ENCODE measurements at regions not wholly inside any gene's neighbourhood (a gene's known extent, or its start where the extent isn't known, plus 50 kb on each side); places are given as distances from the start of the nearest gene placed in this dataset.
"Not testable (repeated sequence)": the region's sequence is repeated elsewhere in the genome, so short reads cannot be mapped to it uniquely, and the experiment has no call there.

DNA sequence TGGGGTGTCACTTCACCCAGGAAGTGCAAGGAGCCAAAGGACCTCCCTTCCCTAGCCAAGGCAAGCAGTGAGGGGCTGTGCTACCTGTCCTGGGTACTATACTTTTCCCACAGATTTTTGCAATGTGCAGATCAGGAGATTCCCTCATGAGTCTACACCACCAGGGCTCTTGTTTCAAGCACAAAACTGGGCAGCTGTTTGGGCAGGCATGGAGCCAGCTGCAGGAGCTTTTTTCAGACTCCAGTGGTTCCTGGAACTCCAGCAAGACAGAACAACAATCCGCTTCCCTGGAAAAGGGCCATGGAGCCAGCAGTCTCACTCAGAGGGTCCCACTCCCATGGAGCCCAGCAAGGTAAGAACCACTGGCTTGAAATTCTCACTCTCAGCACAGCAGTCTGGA lies 1649.6 kb downstream of the LRRC4C start:
- no peak for DNase-seq (ENCODE audit: low spot score)

DNA sequence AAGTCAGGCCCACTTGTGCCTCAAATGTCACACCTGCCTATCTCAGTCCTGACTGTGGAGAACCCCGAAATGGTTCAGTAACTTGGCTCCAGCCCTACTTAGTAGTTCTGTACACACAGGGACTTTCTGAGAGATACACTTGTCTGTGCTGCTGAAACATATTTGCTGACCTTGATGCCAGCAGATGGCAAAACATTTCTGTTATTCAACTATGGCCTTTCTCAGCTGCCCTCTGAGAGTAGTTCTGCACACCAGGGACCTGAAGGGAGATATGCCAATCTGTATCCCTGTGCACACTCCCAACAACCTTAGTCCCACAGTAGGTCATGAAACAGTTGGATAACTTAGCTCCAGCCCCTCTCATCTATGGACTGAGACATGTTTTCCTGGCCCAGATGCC lies 1651.5 kb downstream of the LRRC4C start:
- DNase-seq (ENCODE audit: low spot score): no peak

GRCh38 chr11:39806652-39807051 lies 1652.8 kb downstream of the LRRC4C start:
- DNase-seq (ENCODE audit: low spot score): no peak

DNA sequence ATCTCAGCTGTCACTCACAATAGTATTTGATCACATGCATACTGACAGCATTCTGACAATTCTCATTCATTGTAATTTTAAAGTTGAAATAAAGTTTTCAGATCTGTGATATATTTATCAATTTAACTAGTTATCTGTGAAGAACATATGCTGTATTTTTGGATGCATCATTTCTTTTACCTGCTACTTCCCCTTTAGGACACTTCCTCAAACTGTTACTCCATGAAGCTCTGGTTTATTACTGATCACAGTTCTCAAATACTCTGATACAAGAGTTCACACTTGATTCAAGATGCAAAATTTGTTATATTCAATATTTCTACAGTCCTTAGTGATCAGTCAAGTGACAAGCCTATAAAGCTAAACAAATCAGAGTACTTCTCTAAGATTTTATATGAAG lies 1655.2 kb downstream of the LRRC4C start:
- no peak for DNase-seq (ENCODE audit: low spot score)

GRCh38 chr11:39786682-39787081 lies 1672.8 kb downstream of the LRRC4C start:
- DNase-seq (ENCODE audit: low spot score): no peak

GRCh38 chr11:39786281-39786680 lies 1673.2 kb downstream of the LRRC4C start:
- no peak for DNase-seq (ENCODE audit: low spot score)

DNA sequence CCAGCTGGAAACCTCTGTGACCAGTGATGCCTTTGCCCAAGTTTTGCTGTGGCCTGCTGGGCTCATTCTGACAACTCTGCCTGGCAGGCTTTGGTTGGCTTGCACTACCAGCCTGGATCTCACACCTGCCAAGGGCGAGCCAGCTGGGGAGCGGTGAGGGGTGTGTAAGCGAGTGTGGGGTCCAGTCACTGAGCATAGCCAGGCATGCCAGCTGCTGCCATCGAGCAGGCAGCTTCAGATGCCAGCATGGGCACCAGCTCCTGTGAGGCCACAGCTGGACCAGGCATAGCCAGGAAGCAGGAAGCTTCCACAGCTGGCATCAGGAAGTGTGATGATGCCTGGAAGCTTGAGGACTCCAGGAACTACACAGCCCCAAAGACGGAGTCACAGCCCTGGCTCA lies 1674.6 kb downstream of the LRRC4C start:
- DNase-seq (ENCODE audit: low spot score): no peak

DNA sequence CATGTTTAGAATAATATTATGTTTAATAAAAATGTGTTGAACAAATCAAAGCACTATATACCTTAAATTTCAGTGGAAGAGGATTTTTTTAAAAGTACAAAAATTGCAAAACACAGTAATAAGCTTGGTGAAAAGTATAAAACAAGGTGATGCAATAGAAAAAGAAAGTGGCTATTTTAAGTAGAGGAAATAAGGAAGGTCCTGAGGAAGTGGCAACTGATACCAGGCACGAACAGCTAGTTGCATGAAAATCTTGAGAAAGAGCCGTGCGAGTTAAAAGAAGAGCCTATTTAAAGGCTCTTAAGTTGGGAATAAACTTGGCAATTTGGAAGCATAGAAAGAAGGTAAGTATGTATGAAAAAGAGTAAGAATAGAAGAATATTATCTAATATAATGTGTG lies 1679.3 kb downstream of the LRRC4C start:
- DNase-seq (ENCODE audit: low spot score): no peak

DNA sequence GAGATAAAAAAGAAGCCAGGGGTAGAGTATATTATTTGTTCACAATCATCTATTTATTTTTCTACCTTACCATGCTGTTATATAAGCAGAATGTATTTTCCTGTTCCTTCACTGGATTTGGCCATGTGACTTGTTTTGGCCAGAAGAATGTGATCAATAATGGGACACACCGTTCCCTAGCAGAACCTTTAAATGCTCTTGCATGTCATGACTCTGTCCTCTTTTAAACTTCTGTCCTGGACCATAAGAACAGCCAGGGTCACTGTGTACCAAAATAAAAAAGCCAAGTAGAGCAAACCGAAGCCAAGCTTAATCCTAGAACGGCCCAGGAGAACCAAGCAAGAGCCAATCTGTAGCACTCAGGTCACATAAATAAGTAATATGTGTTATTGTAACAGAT lies 1682.4 kb downstream of the LRRC4C start:
- no peak for DNase-seq (ENCODE audit: low spot score)

DNA sequence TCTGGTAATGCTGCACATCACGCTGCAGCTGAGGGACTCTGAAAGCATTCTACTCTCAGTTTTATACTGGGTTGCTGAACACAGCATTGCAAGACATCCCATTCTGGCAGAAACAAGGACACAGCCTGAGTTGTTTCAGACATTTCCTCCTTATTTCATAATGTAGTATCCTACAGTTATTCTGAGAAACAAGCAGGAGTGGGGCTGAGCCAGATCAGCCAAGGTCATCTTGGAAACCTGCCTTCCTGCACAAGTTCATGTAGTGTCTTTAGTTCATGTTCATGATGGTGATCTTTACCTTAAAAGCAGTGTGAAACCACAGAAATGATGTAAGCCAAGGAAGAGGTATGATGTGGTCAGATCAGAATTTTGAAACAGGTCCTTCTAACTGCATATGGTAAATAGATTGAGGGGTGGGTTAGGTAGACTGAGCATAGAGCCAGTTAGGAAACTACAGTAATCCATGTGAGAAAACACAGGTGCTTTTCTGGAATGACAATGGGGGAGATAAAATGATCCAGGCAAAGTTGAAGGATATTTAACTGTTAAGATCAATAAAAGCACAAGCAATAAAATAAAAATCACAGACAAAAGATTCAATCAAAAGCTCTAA lies 1686.8 kb downstream of the LRRC4C start:
- DNase-seq (ENCODE audit: low spot score): no peak

- no peak for DNase-seq (ENCODE audit: low spot score)
Observed at GRCh38 chr11:39768214-39768613, 1691.2 kb downstream of the LRRC4C start.

GRCh38 chr11:39745401-39745800 lies 1714.1 kb downstream of the LRRC4C start:
- DNase-seq (ENCODE audit: low spot score): no peak

DNA sequence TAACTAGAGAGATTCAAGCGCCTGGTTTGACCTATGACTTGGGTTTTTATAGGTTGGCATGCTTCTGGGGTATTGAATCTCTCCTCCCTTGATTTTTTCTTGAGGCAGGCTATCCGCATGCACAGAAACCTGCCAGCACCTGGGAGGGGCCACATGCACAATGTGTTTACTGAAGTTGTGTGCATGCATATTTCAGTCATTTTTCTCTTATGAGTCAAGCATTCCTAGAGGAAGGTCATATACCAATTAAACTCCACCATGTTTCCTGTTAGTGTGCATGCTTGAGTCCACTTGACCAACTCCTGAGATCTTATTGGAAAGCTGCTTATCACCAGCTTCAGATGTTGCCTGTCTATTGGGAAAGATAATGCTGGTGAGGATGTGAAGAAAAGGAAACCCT lies 1718.4 kb downstream of the LRRC4C start:
- no peak for DNase-seq (ENCODE audit: low spot score)

GRCh38 chr11:39736351-39736750 lies 1723.1 kb downstream of the LRRC4C start:
- DNase-seq (ENCODE audit: low spot score): not testable (repeated sequence)

- DNase-seq (ENCODE audit: low spot score): no peak
Observed at GRCh38 chr11:39732001-39732400, 1727.5 kb downstream of the LRRC4C start.

DNA sequence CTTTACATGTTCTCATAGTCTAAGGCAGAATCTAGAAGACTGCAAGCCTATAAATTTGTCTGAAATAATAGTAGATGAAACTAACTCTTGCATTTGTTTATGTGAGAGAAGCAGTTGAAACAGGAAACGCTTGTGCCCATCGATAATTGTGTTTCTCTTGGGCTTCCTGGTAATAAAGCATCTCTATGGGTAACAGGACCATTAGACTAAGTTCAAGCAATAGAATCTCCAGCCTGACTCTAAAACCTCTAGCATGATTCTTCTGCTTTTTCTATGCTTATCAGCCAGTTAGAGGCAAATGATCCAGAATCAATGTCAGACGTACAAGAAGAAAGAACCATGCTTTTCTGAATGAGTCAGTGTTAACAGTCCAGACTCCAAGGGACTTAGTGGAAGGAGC lies 1734.4 kb downstream of the LRRC4C start:
- no peak for DNase-seq (ENCODE audit: low spot score)

- DNase-seq (ENCODE audit: low spot score): no peak
Observed at GRCh38 chr11:39724404-39724803, 1735.0 kb downstream of the LRRC4C start.

DNA sequence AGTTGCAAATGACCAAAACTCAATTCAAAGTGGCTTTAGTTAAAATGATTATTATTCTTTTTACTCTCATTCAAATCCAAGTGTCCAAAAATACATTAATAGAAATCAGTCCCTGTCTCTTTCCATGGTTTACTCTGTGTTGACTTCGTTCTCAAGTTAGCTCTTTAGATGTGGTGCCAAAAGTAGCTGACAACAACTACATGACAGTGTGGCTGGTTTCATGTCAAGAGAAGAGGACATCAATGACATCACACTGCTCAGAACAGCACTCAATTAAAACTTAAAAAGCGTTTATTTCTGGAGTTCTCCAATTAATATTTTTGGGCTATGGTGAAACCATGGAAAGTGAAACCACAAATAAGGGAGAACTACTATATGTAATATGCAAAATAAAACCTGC lies 1746.9 kb downstream of the LRRC4C start:
- no peak for DNase-seq (ENCODE audit: low spot score)

DNA sequence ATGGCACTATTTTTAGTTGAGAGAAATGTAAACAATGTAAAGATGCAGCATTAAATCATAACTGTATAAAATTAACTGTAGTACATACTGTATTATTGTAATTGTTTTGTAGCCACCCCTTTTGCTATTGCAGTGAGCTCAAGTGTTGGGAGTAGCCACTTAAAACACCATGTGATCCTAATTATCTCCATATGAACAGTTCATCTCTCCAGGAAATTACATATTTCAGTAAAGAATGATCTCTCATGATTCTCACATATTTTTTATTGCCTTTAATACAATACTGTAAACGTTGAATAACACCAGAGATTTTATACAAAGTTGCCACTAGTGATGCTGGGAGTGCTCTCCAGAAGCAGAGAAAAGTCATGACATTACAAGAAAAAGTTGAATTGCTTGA lies 1768.6 kb downstream of the LRRC4C start:
- no peak for DNase-seq (ENCODE audit: low spot score)

- no peak for DNase-seq (ENCODE audit: low spot score)
Observed at GRCh38 chr11:39683951-39684554, 1775.4 kb downstream of the LRRC4C start.

DNA sequence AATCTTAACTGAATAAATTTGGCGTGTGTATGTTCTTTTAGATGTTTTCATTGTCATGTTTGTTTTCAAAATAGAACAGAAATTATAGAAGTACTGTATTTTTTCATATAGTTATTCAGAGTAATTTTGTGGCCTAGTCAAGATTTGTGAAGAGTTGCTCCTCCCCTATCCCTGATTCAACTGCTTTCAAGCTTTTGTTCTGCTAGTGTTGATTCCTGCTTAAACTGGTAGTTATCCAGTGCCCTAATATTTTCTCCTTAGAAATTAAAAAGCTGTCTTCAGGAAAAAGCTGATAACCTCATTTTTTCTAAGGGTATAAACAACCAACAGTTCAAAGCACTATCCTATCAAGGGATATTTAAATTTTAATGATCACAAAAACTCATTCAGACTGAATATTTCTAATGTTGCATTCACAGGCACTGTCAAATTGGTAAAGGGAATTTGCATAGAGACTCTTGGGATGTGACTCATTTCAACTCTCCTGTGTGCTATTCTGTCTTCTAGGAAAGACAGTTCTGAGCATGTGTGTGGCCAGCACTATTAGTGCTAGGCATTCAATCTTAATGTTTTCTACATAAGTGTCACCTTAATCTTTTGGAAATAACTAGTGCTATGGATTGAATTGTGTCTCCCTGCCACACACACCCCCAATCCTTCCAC lies 1776.0 kb downstream of the LRRC4C start:
- DNase-seq (ENCODE audit: low spot score): no peak

GRCh38 chr11:39681428-39681827 lies 1778.0 kb downstream of the LRRC4C start:
- no peak for DNase-seq (ENCODE audit: low spot score)

- DNase-seq (ENCODE audit: low spot score): no peak
Observed at GRCh38 chr11:39678996-39679395, 1780.5 kb downstream of the LRRC4C start.

GRCh38 chr11:39675171-39675570 lies 1784.3 kb downstream of the LRRC4C start:
- no peak for DNase-seq (ENCODE audit: low spot score)
